Globus pallidus (tissue), 1 donor: ENCODE measurements at regions not wholly inside any gene's neighbourhood (a gene's known extent, or its start where the extent isn't known, plus 50 kb on each side); places are given as distances from the start of the nearest gene placed in this dataset.

Experiments
- DNase-seq: peaks from one replicate; pipeline ENCODE4 v3.0.0-alpha.2; 2015; ENCODE audit warnings: low spot score

GRCh38 chr4:22020129-22020528 is 71.6 kb upstream of the KCNIP4 start:
- no peak for DNase-seq

GRCh38 chr4:22019676-22020075 is 71.1 kb upstream of the KCNIP4 start:
- DNase-seq = no peak

- no peak for DNase-seq
Observed at GRCh38 chr4:22014222-22014741, 65.7 kb upstream of the KCNIP4 start.

- DNase-seq = no peak
Observed at GRCh38 chr4:22003878-22004277, 55.3 kb upstream of the KCNIP4 start.
